H9 (cell line): ENCODE measurements at regions not wholly inside any gene's neighbourhood (a gene's known extent, or its start where the extent isn't known, plus 50 kb on each side); places are given as distances from the start of the nearest gene placed in this dataset.

Source experiments
- DNase-seq: peaks from one replicate; pipeline ENCODE4 v3.0.0-alpha.2; 2017
- H2AFZ ChIP-seq: one replicate; pipeline ENCODE4 v1.6.1; 2013; ENCODE audit warnings: mild to moderate bottlenecking, low read length, control low read depth, moderate library complexity
- H2AK5ac ChIP-seq: 2 replicates; pipeline ENCODE4 v1.6.1; 2013; ENCODE audit warnings: low read length, control low read depth, mixed read lengths; ENCODE audit not compliant: insufficient read length
- H2BK120ac ChIP-seq: one replicate; pipeline ENCODE4 v1.6.1; 2013; ENCODE audit warnings: low read depth, mild to moderate bottlenecking, low read length, control low read depth, inconsistent platforms; ENCODE audit not compliant: poor library complexity, severe bottlenecking
- H2BK12ac ChIP-seq: 2 replicates; pipeline ENCODE4 v1.6.1; 2013; ENCODE audit warnings: low read length, control low read depth, mixed read lengths, low read depth; ENCODE audit not compliant: insufficient read length
- H2BK15ac ChIP-seq: 2 replicates; pipeline ENCODE4 v1.6.1; 2013; ENCODE audit warnings: low read depth, low read length, control low read depth
- H2BK20ac ChIP-seq: one replicate; pipeline ENCODE4 v1.6.1; 2013; ENCODE audit warnings: low read depth, mild to moderate bottlenecking, low read length, control low read depth, inconsistent platforms; ENCODE audit not compliant: poor library complexity, severe bottlenecking
- H2BK5ac ChIP-seq: 2 replicates; pipeline ENCODE4 v1.6.1; 2013; ENCODE audit warnings: low read length, control low read depth, mixed read lengths; ENCODE audit not compliant: insufficient read length
- H3K14ac ChIP-seq: 2 replicates; pipeline ENCODE4 v1.6.1; 2013; ENCODE audit warnings: low read length, control low read depth; ENCODE audit not compliant: insufficient read depth
- H3K18ac ChIP-seq: 2 replicates; pipeline ENCODE4 v1.6.1; 2013; ENCODE audit warnings: low read depth, mild to moderate bottlenecking, mixed read lengths, low read length, control low read depth; ENCODE audit not compliant: insufficient read length
- H3K23ac ChIP-seq: 2 replicates; pipeline ENCODE4 v1.6.1; 2013; ENCODE audit warnings: low read length, control low read depth, mixed read lengths, low read depth; ENCODE audit not compliant: insufficient read length
- H3K23me2 ChIP-seq: 2 replicates; pipeline ENCODE4 v1.6.1; 2013; ENCODE audit warnings: low read depth, mild to moderate bottlenecking, mixed read lengths, low read length, control low read depth; ENCODE audit not compliant: insufficient read length, poor library complexity, severe bottlenecking
- H3K27ac ChIP-seq: 2 replicates; pipeline ENCODE4 v1.5.1; 2013; ENCODE audit warnings: low read length, control low read depth, mixed read lengths, low read depth; ENCODE audit not compliant: insufficient read length
- H3K27me3 ChIP-seq: 2 replicates; pipeline ENCODE4 v1.6.1; 2013; ENCODE audit warnings: low read length, control low read depth, inconsistent platforms; ENCODE audit not compliant: insufficient read depth
- H3K4ac ChIP-seq: 2 replicates; pipeline ENCODE4 v1.6.1; 2013; ENCODE audit warnings: low read depth, mild to moderate bottlenecking, control low read depth, inconsistent platforms, low read length, moderate library complexity
- H3K4me1 ChIP-seq: 2 replicates; pipeline ENCODE4 v1.6.1; 2013; ENCODE audit warnings: low read length, control low read depth, inconsistent platforms; ENCODE audit not compliant: insufficient read depth
- H3K4me2 ChIP-seq: 2 replicates; pipeline ENCODE4 v1.6.1; 2013; ENCODE audit warnings: low read length, control low read depth, mixed read lengths; ENCODE audit not compliant: insufficient read length, insufficient read depth
- H3K56ac ChIP-seq: 2 replicates; pipeline ENCODE4 v1.6.1; 2013; ENCODE audit warnings: low read depth, mild to moderate bottlenecking, mixed read lengths, low read length, control low read depth; ENCODE audit not compliant: insufficient read length
- H3K79me1 ChIP-seq: 2 replicates; pipeline ENCODE4 v1.6.1; 2013; ENCODE audit warnings: low read depth, mild to moderate bottlenecking, moderate library complexity, low read length, control low read depth, inconsistent platforms; ENCODE audit not compliant: insufficient read depth, poor library complexity, severe bottlenecking
- H3K79me2 ChIP-seq: 2 replicates; pipeline ENCODE4 v1.6.1; 2013; ENCODE audit warnings: low read length, control low read depth, inconsistent platforms; ENCODE audit not compliant: insufficient read depth
- H3K9ac ChIP-seq: 2 replicates; pipeline ENCODE4 v1.6.1; 2013; ENCODE audit warnings: low read length, control low read depth, mixed read lengths; ENCODE audit not compliant: insufficient read length; ENCODE audit errors: extremely low read depth
- H3K9me3 ChIP-seq: one replicate; pipeline ENCODE4 v1.6.1; 2013; ENCODE audit warnings: low read depth, low read length, inconsistent platforms; ENCODE audit not compliant: control insufficient read depth
- H3T11ph ChIP-seq: one replicate; pipeline ENCODE4 v1.6.1; 2013; ENCODE audit warnings: mild to moderate bottlenecking, low read length, control low read depth, inconsistent platforms
- H4K20me1 ChIP-seq: one replicate; pipeline ENCODE4 v1.6.1; 2013; ENCODE audit not compliant: control insufficient read depth, insufficient read length, insufficient read depth
- H4K5ac ChIP-seq: 2 replicates; pipeline ENCODE4 v1.6.1; 2013; ENCODE audit warnings: low read depth, mild to moderate bottlenecking, mixed read lengths, low read length, control low read depth; ENCODE audit not compliant: insufficient read length
- H4K8ac ChIP-seq: replicated peaks from 2 replicates; pipeline ENCODE4 v1.6.1; 2013; ENCODE audit warnings: low read length, control low read depth, mixed read lengths, low read depth; ENCODE audit not compliant: insufficient read length
- H4K91ac ChIP-seq: 2 replicates; pipeline ENCODE4 v1.6.1; 2013; ENCODE audit warnings: low read depth, mild to moderate bottlenecking, moderate library complexity, mixed read lengths, low read length, control low read depth; ENCODE audit not compliant: insufficient read length
- H3K27ac Mint-ChIP-seq, 3 experiments: 2 replicates in 2 of 3; 3 replicates in 1 of 3; pipeline ENCODE4 v1.8.0; 2020 to 2021; ENCODE audit warnings: mixed read lengths in 3 of 3, mild to moderate bottlenecking in 1 of 3, moderate library complexity in 1 of 3
- H3K27me3 Mint-ChIP-seq: 2 replicates; pipeline ENCODE4 v1.8.0; 2021; ENCODE audit warnings: low read depth, mild to moderate bottlenecking, moderate library complexity, mixed read lengths
- H3K36me3 Mint-ChIP-seq, 3 experiments: 2 replicates in 2 of 3; 3 replicates in 1 of 3; pipeline ENCODE4 v1.8.0; 2020 to 2021; ENCODE audit warnings: low read depth in 3 of 3, mixed read lengths in 3 of 3; ENCODE audit not compliant: insufficient read depth in 1 of 3
- H3K4me1 Mint-ChIP-seq, 2 experiments: 2 replicates each; pipeline ENCODE4 v1.8.0; 2020; ENCODE audit warnings: mixed read lengths in 2 of 2
- H3K4me3 Mint-ChIP-seq, 2 experiments: 2 replicates in 1 of 2; 3 replicates in 1 of 2; pipeline ENCODE4 v1.8.0; 2020 to 2021; ENCODE audit warnings: mild to moderate bottlenecking in 2 of 2, mixed read lengths in 2 of 2, moderate library complexity in 1 of 2
- H3K9me3 Mint-ChIP-seq, 2 experiments: 2 replicates in 1 of 2; 3 replicates in 1 of 2; pipeline ENCODE4 v1.8.0; 2020; ENCODE audit warnings: mild to moderate bottlenecking in 2 of 2, mixed read lengths in 2 of 2, moderate library complexity in 1 of 2
- WGBS: extraction: QIAGEN DNeasy Blood & Tissue Kit; methylation state at CpG from one replicate; pipeline ENCODE4 v1.1.7; 2013; ENCODE audit warnings: missing lambda C conversion rate, low lambda C conversion rate, mixed read lengths; ENCODE audit not compliant: insufficient read length; ENCODE audit errors: extremely low coverage; 5-methylcytosine and 5-hydroxymethylcytosine counted together
- TF ChIP-seq, protein P1 (sequence below): fragments of 200-600 bp; sonication (generic); conservative IDR thresholded peaks from 3 replicates; pipeline ENCODE4 v1.8.0; 2021; ENCODE audit warnings: antibody characterized with exemption, mild to moderate bottlenecking

DNA sequence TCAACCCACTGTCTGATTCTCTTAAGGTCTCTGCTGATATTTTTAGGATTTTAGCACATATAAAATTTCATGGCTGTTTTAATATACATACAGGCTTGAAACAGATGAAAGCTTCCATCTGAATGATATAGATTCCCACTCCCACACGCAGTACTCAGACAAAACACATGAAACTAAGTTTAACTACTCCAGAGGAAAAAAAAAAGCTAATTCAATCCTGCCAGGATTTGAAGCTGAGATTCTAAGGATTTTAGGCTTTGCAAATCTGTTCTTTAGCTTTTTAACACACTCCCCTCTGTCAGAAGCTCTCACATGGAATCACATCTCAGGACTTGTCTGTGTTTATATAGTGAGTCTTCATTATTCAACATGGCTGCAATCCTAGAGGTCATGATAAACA, 217.3 kb downstream of the BCAT1 start:
- no peaks in the 10 kb centered on the region for H3K79me1 ChIP-seq
- no peak overlapping the region for H3K56ac ChIP-seq
- no peak overlapping the region for H2BK20ac ChIP-seq
- H3K18ac ChIP-seq, result no peak overlapping the region
- no peak overlapping the region for H3K14ac ChIP-seq
- TF ChIP-seq, protein P1, sequence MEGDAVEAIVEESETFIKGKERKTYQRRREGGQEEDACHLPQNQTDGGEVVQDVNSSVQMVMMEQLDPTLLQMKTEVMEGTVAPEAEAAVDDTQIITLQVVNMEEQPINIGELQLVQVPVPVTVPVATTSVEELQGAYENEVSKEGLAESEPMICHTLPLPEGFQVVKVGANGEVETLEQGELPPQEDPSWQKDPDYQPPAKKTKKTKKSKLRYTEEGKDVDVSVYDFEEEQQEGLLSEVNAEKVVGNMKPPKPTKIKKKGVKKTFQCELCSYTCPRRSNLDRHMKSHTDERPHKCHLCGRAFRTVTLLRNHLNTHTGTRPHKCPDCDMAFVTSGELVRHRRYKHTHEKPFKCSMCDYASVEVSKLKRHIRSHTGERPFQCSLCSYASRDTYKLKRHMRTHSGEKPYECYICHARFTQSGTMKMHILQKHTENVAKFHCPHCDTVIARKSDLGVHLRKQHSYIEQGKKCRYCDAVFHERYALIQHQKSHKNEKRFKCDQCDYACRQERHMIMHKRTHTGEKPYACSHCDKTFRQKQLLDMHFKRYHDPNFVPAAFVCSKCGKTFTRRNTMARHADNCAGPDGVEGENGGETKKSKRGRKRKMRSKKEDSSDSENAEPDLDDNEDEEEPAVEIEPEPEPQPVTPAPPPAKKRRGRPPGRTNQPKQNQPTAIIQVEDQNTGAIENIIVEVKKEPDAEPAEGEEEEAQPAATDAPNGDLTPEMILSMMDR, result no peak
- no peaks in the 10 kb centered on the region; a peak in 1 of 7 replicates for H3K36me3 Mint-ChIP-seq
- H3K4me3 Mint-ChIP-seq, result no peak overlapping the region
- H4K8ac ChIP-seq, result no peak overlapping the region
- no peaks in the 10 kb centered on the region for H3K27me3 ChIP-seq
- no peaks in the 10 kb centered on the region for H3K79me2 ChIP-seq
- H3T11ph ChIP-seq, result no peak overlapping the region
- no peaks in the 10 kb centered on the region for H3K9me3 ChIP-seq
- DNase-seq, result no peak
- no peaks in the 10 kb centered on the region for H3K23me2 ChIP-seq
- H4K5ac ChIP-seq, result no peak overlapping the region
- H3K27ac Mint-ChIP-seq, result no peak overlapping the region
- H3K4me1 ChIP-seq, result no peaks in the 10 kb centered on the region
- no peak overlapping the region for H2BK120ac ChIP-seq
- H2BK15ac ChIP-seq, result no peak overlapping the region
- H3K23ac ChIP-seq, result no peak overlapping the region
- H3K9me3 Mint-ChIP-seq, result no peaks in the 10 kb centered on the region
- no peak overlapping the region for H2AK5ac ChIP-seq
- H3K4ac ChIP-seq, result no peak overlapping the region
- H4K20me1 ChIP-seq, result no peaks in the 10 kb centered on the region
- no peaks in the 10 kb centered on the region for H3K27me3 Mint-ChIP-seq
- no peak overlapping the region for H2BK12ac ChIP-seq
- H3K9ac ChIP-seq, result no peak overlapping the region
- H4K91ac ChIP-seq, result no peak overlapping the region
- H3K4me2 ChIP-seq, result no peak overlapping the region
- no peak overlapping the region for H3K27ac ChIP-seq
- H2AFZ ChIP-seq, result no peak overlapping the region
- WGBS, result no CpG with 5 or more reads among the region's 1 CpG
- H2BK5ac ChIP-seq, result no peak overlapping the region
- H3K4me1 Mint-ChIP-seq, result no peaks in the 10 kb centered on the region
